HG03520 (cell line): ENCODE measurements at regions not wholly inside any gene's neighbourhood (a gene's known extent, or its start where the extent isn't known, plus 50 kb on each side); places are given as distances from the start of the nearest gene placed in this dataset.
"Not testable (repeated sequence)": the region's sequence is repeated elsewhere in the genome, so short reads cannot be mapped to it uniquely, and the experiment has no call there.

Experiments used
- ATAC-seq: cut with Tn5 transposase; IDR thresholded peaks from one replicate; pipeline ENCODE4 v1.9.1; 2021; ENCODE audit warnings: mild to moderate bottlenecking, moderate library complexity; ENCODE audit not compliant: unreplicated experiment

DNA sequence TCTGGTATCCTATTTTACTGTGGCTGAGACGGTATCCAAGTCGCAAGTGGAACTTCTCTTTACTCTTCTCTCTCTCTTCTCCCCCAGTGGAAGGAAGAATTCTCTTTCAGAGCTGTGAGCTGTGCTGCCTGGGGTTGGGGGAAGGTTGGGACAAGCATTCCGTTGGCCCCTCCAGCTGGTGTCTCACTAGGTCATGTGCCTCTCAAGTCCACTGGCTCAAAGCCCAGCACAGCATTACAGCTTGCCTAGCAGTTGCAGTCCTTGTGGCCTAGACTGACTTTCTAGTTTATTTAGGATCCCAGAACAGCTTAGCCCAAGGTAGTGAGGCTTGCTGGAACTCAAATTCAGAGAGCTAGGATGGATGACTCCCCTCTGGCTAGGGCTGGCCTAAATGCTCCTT lies 76.1 kb upstream of the SPATA16 start:
- no peak for ATAC-seq

DNA sequence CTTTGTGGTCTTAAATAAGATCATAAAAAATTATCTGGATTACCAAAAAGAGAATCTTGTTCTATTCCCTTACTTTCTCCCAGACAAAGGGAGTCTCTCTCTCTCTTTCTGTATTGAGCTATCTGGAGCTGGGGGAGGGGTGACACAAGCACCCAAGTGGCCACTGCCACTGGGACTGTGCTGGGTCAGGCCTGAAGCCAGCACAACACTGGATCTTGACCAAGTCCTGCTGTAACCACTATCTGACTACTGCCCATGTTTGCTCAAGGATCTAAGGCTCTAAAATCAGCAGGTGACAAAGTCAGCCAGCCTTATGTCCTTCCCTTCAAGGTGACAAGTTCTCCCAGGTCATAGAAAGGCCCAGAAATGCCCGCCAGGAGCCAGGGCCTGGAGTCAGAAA lies 75.0 kb upstream of the SPATA16 start:
- no peak for ATAC-seq

DNA sequence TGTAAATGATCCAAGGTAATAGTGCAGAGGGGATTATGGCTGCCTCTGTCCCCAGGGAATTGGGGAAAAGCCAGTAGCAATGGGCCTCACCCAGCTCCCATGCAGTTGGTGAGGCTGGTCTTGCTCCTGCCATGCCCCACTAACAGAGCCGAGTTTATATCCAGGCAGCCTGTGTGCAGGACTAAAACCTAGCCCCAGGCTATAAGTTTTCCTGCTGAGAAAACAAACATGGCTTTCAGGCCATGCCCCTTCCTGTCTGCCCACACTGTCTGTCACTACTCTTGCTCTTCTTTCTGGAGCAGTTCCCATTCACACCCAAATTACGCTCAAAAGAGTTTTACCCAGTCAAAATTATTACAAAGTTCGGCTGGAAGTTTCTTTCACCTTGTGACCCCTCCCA lies 73.5 kb upstream of the SPATA16 start:
- ATAC-seq, result no peak

DNA sequence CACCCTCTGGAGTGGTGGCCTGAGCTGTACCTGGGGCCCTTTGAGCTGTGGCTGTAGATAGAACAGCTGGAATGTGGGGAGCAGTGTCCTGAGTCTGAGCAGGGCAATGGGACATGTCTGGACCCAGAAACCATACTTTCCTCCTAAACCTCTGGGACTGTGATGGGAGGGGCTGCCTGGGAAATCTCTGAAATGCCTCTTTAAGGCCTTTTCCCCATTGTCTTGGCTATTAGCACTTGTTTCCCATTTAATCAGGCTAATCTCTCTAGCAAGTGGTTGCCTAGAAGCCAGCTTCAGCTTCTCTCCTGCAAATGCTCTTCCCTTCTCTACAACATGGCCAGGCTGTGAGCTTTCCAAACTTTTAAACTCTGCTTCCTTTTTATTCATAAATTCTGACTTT lies 58.5 kb upstream of the SPATA16 start:
- ATAC-seq, result no peak

DNA sequence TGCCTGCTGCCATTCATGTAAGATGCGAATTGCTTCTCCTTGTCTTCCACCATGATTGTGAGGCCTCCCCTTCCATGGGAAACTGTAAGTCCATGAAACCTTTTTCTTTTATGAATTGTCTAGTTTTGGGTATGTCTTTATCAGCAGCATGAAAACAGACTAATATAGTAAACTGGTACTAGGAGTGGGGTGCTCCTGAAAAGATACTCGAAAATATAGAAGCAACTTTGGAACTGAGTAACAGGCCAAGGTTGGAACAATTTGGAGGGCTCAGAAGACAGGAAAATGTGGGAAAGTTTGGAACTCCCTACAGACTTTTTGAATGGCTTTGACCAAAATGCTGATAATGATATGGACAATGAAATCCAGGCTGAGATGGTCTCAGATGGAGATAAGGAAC lies 53.8 kb upstream of the SPATA16 start:
- ATAC-seq, result not testable (repeated sequence)

DNA sequence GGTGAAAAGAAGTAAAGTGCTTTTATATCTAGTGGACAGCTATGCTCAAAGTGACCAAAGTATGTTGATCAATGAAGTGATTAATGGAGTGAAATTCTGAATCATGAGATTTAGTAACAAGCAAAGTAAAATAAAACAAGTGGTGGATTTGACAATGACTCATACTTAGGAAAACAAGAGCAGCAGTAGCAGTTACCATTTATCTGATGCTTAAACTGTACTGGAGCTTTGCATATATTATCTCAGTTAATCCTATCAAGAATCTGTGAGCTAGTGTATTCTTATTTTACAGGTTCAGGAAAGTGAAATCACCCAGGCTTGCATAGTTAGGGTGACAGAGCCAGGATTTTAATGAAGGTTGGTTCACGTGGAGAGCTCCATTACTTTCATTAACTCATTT lies 50.6 kb upstream of the SPATA16 start:
- no peak for ATAC-seq
